Panc1 (cell line): ENCODE measurements at regions not wholly inside any gene's neighbourhood (a gene's known extent, or its start where the extent isn't known, plus 50 kb on each side); places are given as distances from the start of the nearest gene placed in this dataset.

ENCODE experiments used
- ATAC-seq: fragments of 200-7000 bp; cut with Tn5 transposase; 2 replicates; pipeline ENCODE4 v1.9.1; 2020; ENCODE audit warnings: mild to moderate bottlenecking, moderate library complexity
- BruUV-seq: library from RNA; stranded (reverse); fragments of 400-500 nt; replicated peaks from 2 replicates; lab custom pipeline; 2021; lab: Mats Ljungman, UMichigan
- CTCF ChIA-PET: fragments of 300-600 bp; sonication (Branson Sonifier 250); formaldehyde crosslinking; loops from one replicate; lab custom pipeline; 2022; ENCODE audit warnings: antibody characterized with exemption; lab: Charles Lee
- POLR2A ChIA-PET: fragments of 300-600 bp; sonication (Branson Sonifier 250); formaldehyde crosslinking; loops from one replicate; lab custom pipeline; 2022; ENCODE audit warnings: antibody characterized with exemption; lab: Charles Lee
- DNase-seq: peaks from one replicate; pipeline ENCODE4 v3.0.0-alpha.2; 2010; ENCODE audit warnings: low read depth, low spot score
- H3K27ac ChIP-seq: 2 replicates; pipeline ENCODE4 v1.5.1; 2011; ENCODE audit warnings: mild to moderate bottlenecking, low read length, inconsistent platforms
- H3K27me3 ChIP-seq: fragments of 200-500 bp; sonication (Bioruptor generic); 2 replicates; pipeline ENCODE4 v1.6.0; 2014; ENCODE audit warnings: low read length, inconsistent platforms; ENCODE audit not compliant: control insufficient read depth, insufficient read depth
- H3K36me3 ChIP-seq: fragments of 200-500 bp; sonication (Bioruptor generic); 2 replicates; pipeline ENCODE4 v1.5.1; 2014; ENCODE audit warnings: inconsistent platforms, mild to moderate bottlenecking, low read length, moderate library complexity; ENCODE audit not compliant: control insufficient read depth, insufficient read depth
- H3K4me1 ChIP-seq: 2 replicates; pipeline ENCODE4 v1.5.1; 2011; ENCODE audit warnings: inconsistent platforms, mild to moderate bottlenecking, low read length, moderate library complexity; ENCODE audit not compliant: control insufficient read depth, insufficient read depth
- H3K4me3 ChIP-seq, 2 experiments: 2 replicates each; pipeline ENCODE4 v1.5.1; 2011 to 2012; ENCODE audit warnings: low read depth in 2 of 2, low read length in 2 of 2, mild to moderate bottlenecking in 2 of 2, inconsistent platforms in 1 of 2, moderate library complexity in 1 of 2
- H3K9me3 ChIP-seq: fragments of 200-500 bp; sonication (Bioruptor generic); 2 replicates; pipeline ENCODE4 v1.5.1; 2014; ENCODE audit warnings: low read depth, mild to moderate bottlenecking, inconsistent platforms, low read length, moderate library complexity; ENCODE audit not compliant: control insufficient read depth, insufficient read depth
- CTCF ChIP-seq: fragments of 450-650 bp; IDR thresholded peaks from 2 replicates; pipeline ENCODE4 v1.5.1; 2017; ENCODE audit warnings: mild to moderate bottlenecking
- POLR2AphosphoS5 ChIP-seq: IDR thresholded peaks from 2 replicates; pipeline ENCODE4 v1.6.1; 2012; ENCODE audit warnings: mild to moderate bottlenecking, low read depth, low read length, moderate library complexity
- REST ChIP-seq, 2 experiments: IDR thresholded peaks; 2 replicates each; pipeline ENCODE4 v1.6.1; 2011 to 2012; ENCODE audit warnings: low read depth in 2 of 2, control low read depth in 1 of 2, low read length in 1 of 2, mild to moderate bottlenecking in 1 of 2, moderate library complexity in 1 of 2; ENCODE audit not compliant: insufficient read depth in 1 of 2
- SIN3A ChIP-seq: IDR thresholded peaks from 2 replicates; pipeline ENCODE4 v1.6.1; 2012; ENCODE audit warnings: low read depth, mild to moderate bottlenecking, low read length, moderate library complexity, borderline replicate concordance; ENCODE audit not compliant: insufficient read depth
- TCF7L2 ChIP-seq: IDR thresholded peaks from 2 replicates; pipeline ENCODE4 v1.6.1; 2011; ENCODE audit warnings: mild to moderate bottlenecking, low read depth, low read length, inconsistent platforms
- in situ Hi-C: cut with HindIII; loops from 2 replicates; pipeline ENCODE4 v1.10.0; 2016; ENCODE audit warnings: low sequenced_read_pairs, low pct_unique_long_range_greater_than_20kb
- intact Hi-C: fragments of 100-400 bp; cut with micrococcal nuclease; formaldehyde crosslinking; loops from one replicate; pipeline ENCODE4 v1.10.0; 2022; ENCODE audit not compliant: unreplicated experiment

DNA sequence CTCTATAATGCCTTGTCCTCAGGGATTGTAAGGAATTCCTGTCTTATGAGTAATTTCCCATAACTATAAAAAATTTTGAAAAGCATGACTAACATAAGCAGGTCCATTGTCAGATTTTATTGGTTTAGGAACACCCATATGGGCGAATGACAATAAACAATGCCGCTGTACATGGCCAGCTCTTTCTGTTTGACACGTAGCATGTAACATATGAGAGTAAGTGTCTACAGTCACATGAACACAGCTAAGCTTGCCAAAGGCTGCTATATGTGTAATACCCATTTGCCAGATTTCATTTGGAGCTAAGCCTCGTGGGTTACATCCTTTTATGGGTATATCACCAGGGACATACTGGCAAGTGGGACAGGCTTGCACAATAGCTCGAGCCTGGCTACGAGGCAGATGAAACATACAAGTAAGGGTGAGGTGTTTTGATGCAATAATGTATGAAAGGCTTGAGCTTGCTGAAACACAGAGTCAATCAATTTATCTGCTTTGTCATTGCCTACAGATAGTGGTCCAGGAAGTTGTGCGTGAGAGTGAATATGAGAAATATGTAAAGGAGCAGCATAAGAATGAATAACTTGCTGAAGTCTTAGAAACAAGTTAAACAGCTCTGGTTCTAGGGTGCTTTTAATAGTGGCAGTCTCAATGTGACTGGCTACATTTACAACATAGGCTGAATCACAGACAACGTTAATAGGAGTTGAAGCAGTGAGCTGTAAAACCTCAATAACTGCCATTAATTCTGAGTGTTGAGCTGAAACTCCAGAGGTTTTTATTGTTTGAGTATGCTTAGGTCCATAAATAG lies 67.4 kb upstream of the UGT2B10 start:
- Histone ChIP-seq H3K4me3 (no peak overlapping the region), H3K4me1 (no peaks in the 10 kb centered on the region), H3K36me3 (no peaks in the 10 kb centered on the region), H3K27ac (no peak overlapping the region), H3K27me3 (no peaks in the 10 kb centered on the region), H3K9me3 (no peaks in the 10 kb centered on the region)
- intact Hi-C loops = no loop called here
- in situ Hi-C loops = no loop called here
- no peak for ATAC-seq
- ChIA-PET POLR2A (no interaction called here), CTCF (no interaction called here)
- BruUV-seq = no TSS peak
- DNase-seq = peak; percentile 10
- TF ChIP-seq TCF7L2 (no peak), SIN3A (no peak), REST (IDR thresholded peaks at IDR 0.05; ENCODE audit: insufficient read depth in 1 of 2, low read depth in 2 of 2, low read length in 1 of 2) (no peak), POLR2AphosphoS5 (no peak), CTCF (no peak)

GRCh38 chr4:68750555-68750954 lies 65.2 kb upstream of the UGT2B10 start:
- Histone ChIP-seq H3K27ac (no peak overlapping the region), H3K27me3 (no peaks in the 10 kb centered on the region)
- no peak for ATAC-seq

More at GRCh38 chr4:68750555-68750954, 65.2 kb upstream of the UGT2B10 start:
- H3K4me1 ChIP-seq = no peaks in the 10 kb centered on the region
- H3K4me3 ChIP-seq = no peak overlapping the region
- H3K9me3 ChIP-seq = no peaks in the 10 kb centered on the region
- ChIA-PET CTCF (no interaction called here), POLR2A (no interaction called here)
- BruUV-seq = no TSS peak
- H3K36me3 ChIP-seq = no peaks in the 10 kb centered on the region
- in situ Hi-C loops = no loop called here
- TF ChIP-seq REST (IDR thresholded peaks at IDR 0.05; ENCODE audit: insufficient read depth in 1 of 2, low read depth in 2 of 2, low read length in 1 of 2) (no peak), SIN3A (no peak)
- no peak for DNase-seq
- intact Hi-C loops = no loop called here
